Sigmoid colon (tissue), 4 donors: ENCODE measurements at regions not wholly inside any gene's neighbourhood (a gene's known extent, or its start where the extent isn't known, plus 50 kb on each side); places are given as distances from the start of the nearest gene placed in this dataset.

Experiments used
- POLR2A ChIP-seq, 2 donors: fragments of 450-650 bp; IDR thresholded peaks; one replicate each; pipeline ENCODE4 v1.6.1; 2016; ENCODE audit warnings: antibody characterized with exemption in 2 of 2, mild to moderate bottlenecking in 2 of 2, moderate library complexity in 2 of 2
- POLR2AphosphoS5 ChIP-seq, 4 donors: sonication (generic); formaldehyde crosslinking; IDR thresholded peaks; one replicate each; pipeline ENCODE4 v1.6.1; 2017; ENCODE audit warnings: antibody characterized with exemption in 4 of 4

DNA sequence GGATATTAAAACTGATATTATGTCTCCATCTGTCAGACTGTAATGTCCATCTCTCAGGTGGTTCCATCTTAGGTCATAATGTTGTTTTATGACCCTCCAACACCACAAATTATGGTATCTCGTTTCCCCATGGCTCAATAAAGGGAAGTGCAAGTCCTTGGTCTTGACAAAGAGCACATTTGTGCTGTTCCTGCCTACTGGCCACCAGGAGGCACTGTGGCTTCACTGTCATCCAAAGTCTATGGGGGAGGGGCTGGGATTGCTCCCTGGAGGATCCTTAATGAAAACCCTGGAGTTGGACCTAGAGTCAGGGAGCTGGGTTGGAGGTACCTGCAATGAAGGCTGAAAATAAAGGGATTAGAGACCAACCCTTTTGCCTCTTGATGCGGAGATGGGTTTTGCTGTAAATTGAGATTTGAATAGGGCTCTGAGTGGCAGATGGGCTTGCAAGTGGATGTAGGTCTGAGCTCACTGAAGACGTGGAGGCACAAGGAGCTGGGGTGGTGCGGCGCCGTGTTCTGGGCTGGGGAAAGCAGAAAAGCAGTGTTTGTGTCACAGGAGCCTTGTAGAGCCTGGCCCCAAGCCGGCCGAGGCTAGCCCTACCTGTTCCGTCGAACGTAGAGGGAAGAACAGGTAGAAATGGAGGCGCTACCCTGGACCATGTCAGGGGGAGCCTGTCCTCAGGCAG is 180.5 kb upstream of the PRSS58 start:
- TF ChIP-seq POLR2A (IDR thresholded peaks at IDR 0.05) (no peak), POLR2AphosphoS5 (IDR thresholded peaks at IDR 0.05) (no peak)
